GM23338 (cell line): ENCODE measurements at regions not wholly inside any gene's neighbourhood (a gene's known extent, or its start where the extent isn't known, plus 50 kb on each side); places are given as distances from the start of the nearest gene placed in this dataset.
A peak's percentile ranks its signal among the peaks of the same experiment; 100 is the strongest.

ENCODE experiments used
- ATAC-seq: fragments of 200-7000 bp; cut with Tn5 transposase; 3 replicates; pipeline ENCODE4 v1.9.1; 2020
- DNase-seq: peaks from one replicate; pipeline ENCODE4 v3.0.0-alpha.2; 2015; ENCODE audit warnings: low spot score
- H2AFZ ChIP-seq: fragments of 200-600 bp; sonication (generic); 2 replicates; pipeline ENCODE4 v1.8.0; 2016; ENCODE audit warnings: antibody characterized with exemption, mild to moderate bottlenecking, moderate library complexity
- H3F3A ChIP-seq: fragments of 200-600 bp; sonication (generic); replicated peaks from 2 replicates; pipeline ENCODE4 v1.8.0; 2017; ENCODE audit warnings: antibody characterized with exemption, mixed run types, low read depth
- H3K27ac ChIP-seq: fragments of 200-600 bp; sonication (generic); 2 replicates; pipeline ENCODE4 v1.6.1; 2016; ENCODE audit warnings: low read depth
- H3K27me3 ChIP-seq: fragments of 200-600 bp; sonication (generic); 2 replicates; pipeline ENCODE4 v1.8.0; 2016; ENCODE audit warnings: mild to moderate bottlenecking, mixed run types, moderate library complexity; ENCODE audit not compliant: insufficient read depth
- H3K36me3 ChIP-seq: fragments of 200-600 bp; sonication (generic); 2 replicates; pipeline ENCODE4 v1.8.0; 2016; ENCODE audit warnings: mild to moderate bottlenecking; ENCODE audit not compliant: insufficient read depth
- H3K4me1 ChIP-seq: fragments of 200-600 bp; sonication (generic); 2 replicates; pipeline ENCODE4 v1.8.0; 2016; ENCODE audit warnings: mild to moderate bottlenecking, moderate library complexity; ENCODE audit not compliant: insufficient read depth
- H3K4me2 ChIP-seq: fragments of 200-600 bp; sonication (generic); 2 replicates; pipeline ENCODE4 v1.7.1; 2017; ENCODE audit warnings: mixed run types
- H3K4me3 ChIP-seq: fragments of 200-600 bp; sonication (generic); 2 replicates; pipeline ENCODE4 v1.6.1; 2016; ENCODE audit warnings: mixed run types
- H3K79me2 ChIP-seq: fragments of 200-600 bp; sonication (generic); replicated peaks from 2 replicates; pipeline ENCODE4 v1.8.0; 2017; ENCODE audit warnings: mild to moderate bottlenecking; ENCODE audit not compliant: insufficient read depth
- H3K9me2 ChIP-seq: fragments of 200-600 bp; sonication (generic); 2 replicates; pipeline ENCODE4 v1.8.0; 2017; ENCODE audit not compliant: insufficient read depth
- H4K20me1 ChIP-seq: fragments of 200-600 bp; sonication (generic); replicated peaks from 2 replicates; pipeline ENCODE4 v1.8.0; 2017; ENCODE audit warnings: mild to moderate bottlenecking; ENCODE audit not compliant: insufficient read depth
- H3K27ac Mint-ChIP-seq: 2 replicates; pipeline ENCODE4 v1.8.0; 2020; ENCODE audit warnings: inconsistent platforms, mild to moderate bottlenecking, moderate library complexity, mixed read lengths
- H3K27me3 Mint-ChIP-seq: 3 replicates; pipeline ENCODE4 v1.8.0; 2022; ENCODE audit warnings: low read depth, mild to moderate bottlenecking, moderate library complexity, mixed read lengths, inconsistent platforms; ENCODE audit not compliant: insufficient read depth, poor library complexity
- H3K36me3 Mint-ChIP-seq: 3 replicates; pipeline ENCODE4 v1.8.0; 2021; ENCODE audit warnings: low read depth, mild to moderate bottlenecking, inconsistent platforms, moderate library complexity, mixed read lengths
- H3K4me1 Mint-ChIP-seq: 3 replicates; pipeline ENCODE4 v1.8.0; 2020; ENCODE audit warnings: mild to moderate bottlenecking, inconsistent platforms, mixed read lengths
- H3K4me3 Mint-ChIP-seq: 3 replicates; pipeline ENCODE4 v1.8.0; 2021; ENCODE audit warnings: moderate library complexity, mild to moderate bottlenecking, inconsistent platforms, mixed read lengths
- H3K9me3 Mint-ChIP-seq: 3 replicates; pipeline ENCODE4 v1.8.0; 2020; ENCODE audit warnings: moderate library complexity, mild to moderate bottlenecking, inconsistent platforms, mixed read lengths
- CREB1 ChIP-seq: fragments of 250-450 bp; sonication (Bioruptor Pico); IDR thresholded peaks from 2 replicates; pipeline ENCODE4 v1.5.0; 2020; ENCODE audit warnings: low read depth, mild to moderate bottlenecking, moderate library complexity
- JUNB ChIP-seq: IDR thresholded peaks from one replicate; pipeline ENCODE4 v1.6.1; 2016; ENCODE audit warnings: antibody characterized with exemption; ENCODE audit not compliant: unreplicated experiment
- NANOG ChIP-seq: IDR thresholded peaks from 2 replicates; pipeline ENCODE4 v1.6.1; 2016; ENCODE audit warnings: antibody characterized with exemption, borderline replicate concordance
- POLR2AphosphoS5 ChIP-seq: IDR thresholded peaks from 2 replicates; pipeline ENCODE4 v1.6.1; 2016; ENCODE audit warnings: antibody characterized with exemption, low read depth
- STAT1 ChIP-seq: IDR thresholded peaks from one replicate; pipeline ENCODE4 v1.6.1; 2016; ENCODE audit warnings: antibody characterized with exemption; ENCODE audit not compliant: unreplicated experiment
- ZNF114 ChIP-seq: fragments of 250-450 bp; sonication (Bioruptor Pico); IDR thresholded peaks from 2 replicates; pipeline ENCODE4 v1.5.0; 2020; ENCODE audit warnings: mild to moderate bottlenecking, moderate library complexity
- TF ChIP-seq, protein P1 (sequence below): fragments of 250-450 bp; sonication (Bioruptor Pico); IDR thresholded peaks from 2 replicates; pipeline ENCODE4 v1.5.0; 2020; ENCODE audit warnings: mild to moderate bottlenecking, moderate library complexity
- TF ChIP-seq, protein P2 (sequence below): IDR thresholded peaks from 2 replicates; pipeline ENCODE4 v1.6.1; 2016; ENCODE audit warnings: antibody characterized with exemption
- TF ChIP-seq, protein P3 (sequence below): IDR thresholded peaks from one replicate; pipeline ENCODE4 v1.6.1; 2018; ENCODE audit warnings: antibody characterized with exemption; ENCODE audit not compliant: unreplicated experiment
- TF ChIP-seq, protein P4 (sequence below), 2 experiments: fragments of 200-600 bp in 1 of 2; sonication (generic) in 1 of 2; conservative IDR thresholded peaks; 2 replicates each; pipeline versions ENCODE4 v1.5.1 to v1.6.1; 2016 to 2017; ENCODE audit warnings: antibody characterized with exemption in 2 of 2, low read depth in 2 of 2, mild to moderate bottlenecking in 2 of 2, moderate library complexity in 1 of 2

DNA sequence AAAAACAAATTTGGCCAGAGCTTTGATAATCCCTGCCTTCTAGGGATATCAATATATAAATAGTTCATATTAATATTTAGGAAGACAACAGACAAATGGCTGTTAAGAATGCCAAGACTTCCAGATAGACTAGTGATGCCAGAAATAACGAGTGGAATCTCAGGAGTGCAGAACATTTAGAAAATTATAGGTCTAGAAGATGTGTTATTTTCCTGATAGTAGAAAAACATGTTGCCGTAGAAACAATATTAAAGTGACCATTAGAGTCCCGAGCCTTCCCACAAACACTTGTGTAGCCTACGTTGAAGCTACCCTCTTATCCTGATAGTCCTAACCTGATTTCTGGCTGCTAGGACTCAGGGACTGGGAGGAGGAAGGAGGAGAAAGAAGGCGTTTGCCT lies 54.3 kb upstream of the ITGA6 start (continued):
- TF ChIP-seq, protein P1, sequence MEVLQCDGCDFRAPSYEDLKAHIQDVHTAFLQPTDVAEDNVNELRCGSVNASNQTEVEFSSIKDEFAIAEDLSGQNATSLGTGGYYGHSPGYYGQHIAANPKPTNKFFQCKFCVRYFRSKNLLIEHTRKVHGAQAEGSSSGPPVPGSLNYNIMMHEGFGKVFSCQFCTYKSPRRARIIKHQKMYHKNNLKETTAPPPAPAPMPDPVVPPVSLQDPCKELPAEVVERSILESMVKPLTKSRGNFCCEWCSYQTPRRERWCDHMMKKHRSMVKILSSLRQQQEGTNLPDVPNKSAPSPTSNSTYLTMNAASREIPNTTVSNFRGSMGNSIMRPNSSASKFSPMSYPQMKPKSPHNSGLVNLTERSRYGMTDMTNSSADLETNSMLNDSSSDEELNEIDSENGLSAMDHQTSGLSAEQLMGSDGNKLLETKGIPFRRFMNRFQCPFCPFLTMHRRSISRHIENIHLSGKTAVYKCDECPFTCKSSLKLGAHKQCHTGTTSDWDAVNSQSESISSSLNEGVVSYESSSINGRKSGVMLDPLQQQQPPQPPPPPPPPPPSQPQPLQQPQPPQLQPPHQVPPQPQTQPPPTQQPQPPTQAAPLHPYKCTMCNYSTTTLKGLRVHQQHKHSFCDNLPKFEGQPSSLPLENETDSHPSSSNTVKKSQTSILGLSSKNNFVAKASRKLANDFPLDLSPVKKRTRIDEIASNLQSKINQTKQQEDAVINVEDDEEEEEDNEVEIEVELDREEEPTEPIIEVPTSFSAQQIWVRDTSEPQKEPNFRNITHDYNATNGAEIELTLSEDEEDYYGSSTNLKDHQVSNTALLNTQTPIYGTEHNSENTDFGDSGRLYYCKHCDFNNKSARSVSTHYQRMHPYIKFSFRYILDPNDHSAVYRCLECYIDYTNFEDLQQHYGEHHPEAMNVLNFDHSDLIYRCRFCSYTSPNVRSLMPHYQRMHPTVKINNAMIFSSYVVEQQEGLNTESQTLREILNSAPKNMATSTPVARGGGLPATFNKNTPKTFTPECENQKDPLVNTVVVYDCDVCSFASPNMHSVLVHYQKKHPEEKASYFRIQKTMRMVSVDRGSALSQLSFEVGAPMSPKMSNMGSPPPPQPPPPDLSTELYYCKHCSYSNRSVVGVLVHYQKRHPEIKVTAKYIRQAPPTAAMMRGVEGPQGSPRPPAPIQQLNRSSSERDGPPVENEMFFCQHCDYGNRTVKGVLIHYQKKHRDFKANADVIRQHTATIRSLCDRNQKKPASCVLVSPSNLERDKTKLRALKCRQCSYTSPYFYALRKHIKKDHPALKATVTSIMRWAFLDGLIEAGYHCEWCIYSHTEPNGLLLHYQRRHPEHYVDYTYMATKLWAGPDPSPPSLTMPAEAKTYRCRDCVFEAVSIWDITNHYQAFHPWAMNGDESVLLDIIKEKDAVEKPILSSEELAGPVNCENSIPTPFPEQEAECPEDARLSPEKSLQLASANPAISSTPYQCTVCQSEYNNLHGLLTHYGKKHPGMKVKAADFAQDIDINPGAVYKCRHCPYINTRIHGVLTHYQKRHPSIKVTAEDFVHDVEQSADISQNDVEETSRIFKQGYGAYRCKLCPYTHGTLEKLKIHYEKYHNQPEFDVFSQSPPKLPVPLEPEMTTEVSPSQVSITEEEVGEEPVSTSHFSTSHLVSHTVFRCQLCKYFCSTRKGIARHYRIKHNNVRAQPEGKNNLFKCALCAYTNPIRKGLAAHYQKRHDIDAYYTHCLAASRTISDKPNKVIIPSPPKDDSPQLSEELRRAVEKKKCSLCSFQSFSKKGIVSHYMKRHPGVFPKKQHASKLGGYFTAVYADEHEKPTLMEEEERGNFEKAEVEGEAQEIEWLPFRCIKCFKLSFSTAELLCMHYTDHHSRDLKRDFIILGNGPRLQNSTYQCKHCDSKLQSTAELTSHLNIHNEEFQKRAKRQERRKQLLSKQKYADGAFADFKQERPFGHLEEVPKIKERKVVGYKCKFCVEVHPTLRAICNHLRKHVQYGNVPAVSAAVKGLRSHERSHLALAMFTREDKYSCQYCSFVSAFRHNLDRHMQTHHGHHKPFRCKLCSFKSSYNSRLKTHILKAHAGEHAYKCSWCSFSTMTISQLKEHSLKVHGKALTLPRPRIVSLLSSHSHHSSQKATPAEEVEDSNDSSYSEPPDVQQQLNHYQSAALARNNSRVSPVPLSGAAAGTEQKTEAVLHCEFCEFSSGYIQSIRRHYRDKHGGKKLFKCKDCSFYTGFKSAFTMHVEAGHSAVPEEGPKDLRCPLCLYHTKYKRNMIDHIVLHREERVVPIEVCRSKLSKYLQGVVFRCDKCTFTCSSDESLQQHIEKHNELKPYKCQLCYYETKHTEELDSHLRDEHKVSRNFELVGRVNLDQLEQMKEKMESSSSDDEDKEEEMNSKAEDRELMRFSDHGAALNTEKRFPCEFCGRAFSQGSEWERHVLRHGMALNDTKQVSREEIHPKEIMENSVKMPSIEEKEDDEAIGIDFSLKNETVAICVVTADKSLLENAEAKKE (CRISPR knock-in tag), result no peak
- TF ChIP-seq STAT1 (no peak), ZNF114 (no peak)
- TF ChIP-seq, protein P2, sequence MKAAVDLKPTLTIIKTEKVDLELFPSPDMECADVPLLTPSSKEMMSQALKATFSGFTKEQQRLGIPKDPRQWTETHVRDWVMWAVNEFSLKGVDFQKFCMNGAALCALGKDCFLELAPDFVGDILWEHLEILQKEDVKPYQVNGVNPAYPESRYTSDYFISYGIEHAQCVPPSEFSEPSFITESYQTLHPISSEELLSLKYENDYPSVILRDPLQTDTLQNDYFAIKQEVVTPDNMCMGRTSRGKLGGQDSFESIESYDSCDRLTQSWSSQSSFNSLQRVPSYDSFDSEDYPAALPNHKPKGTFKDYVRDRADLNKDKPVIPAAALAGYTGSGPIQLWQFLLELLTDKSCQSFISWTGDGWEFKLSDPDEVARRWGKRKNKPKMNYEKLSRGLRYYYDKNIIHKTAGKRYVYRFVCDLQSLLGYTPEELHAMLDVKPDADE, result no peak

DNA sequence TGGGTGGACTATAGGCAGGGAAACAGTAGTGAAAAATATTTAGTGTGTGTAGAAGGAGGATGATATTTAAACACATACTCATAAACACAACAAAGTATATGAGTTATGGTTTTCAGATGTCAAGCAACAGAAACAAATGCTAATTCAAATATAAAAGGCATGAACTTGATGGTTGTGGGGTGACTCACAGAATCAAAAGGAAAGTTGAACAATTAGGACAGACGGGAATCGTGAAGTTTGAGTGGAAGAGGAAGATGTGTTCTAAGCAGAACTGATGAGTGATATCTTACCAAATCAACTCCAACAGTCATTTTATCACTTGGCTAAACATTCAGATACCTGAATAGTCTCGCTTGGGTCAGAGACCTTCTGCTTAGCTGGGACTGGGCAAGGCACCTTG lies 53.6 kb upstream of the ITGA6 start:
- H3F3A ChIP-seq, result peaks cover 4% of the 10 kb centered on the region; the same call in 1 of the 2 replicates
- Mint-ChIP-seq H3K9me3 (peaks cover 18% of the 10 kb centered on the region), H3K27ac (no peak overlapping the region), H3K27me3 (peaks cover 15% of the 10 kb centered on the region), H3K36me3 (peaks cover 20% of the 10 kb centered on the region), H3K4me1 (peaks cover 15% of the 10 kb centered on the region), H3K4me3 (no peak overlapping the region)
- DNase-seq, result no peak
- H2AFZ ChIP-seq, result peak overlapping the region; percentile 29; the same call in 1 of the 2 replicates
- no peak for ATAC-seq
- H3K4me2 ChIP-seq, result no peak overlapping the region
- no peak overlapping the region for H3K4me3 ChIP-seq
- no peaks in the 10 kb centered on the region for H3K79me2 ChIP-seq
- no peaks in the 10 kb centered on the region for H3K4me1 ChIP-seq
- no peaks in the 10 kb centered on the region for H4K20me1 ChIP-seq
- no peak overlapping the region for H3K27ac ChIP-seq
- no peaks in the 10 kb centered on the region for H3K27me3 ChIP-seq
- peaks cover 1% of the 10 kb centered on the region; the same call in 1 of the 2 replicates for H3K9me2 ChIP-seq
- no peaks in the 10 kb centered on the region; the same call in 1 of the 2 replicates for H3K36me3 ChIP-seq
- no peak for TF ChIP-seq JUNB
- TF ChIP-seq, protein P3, sequence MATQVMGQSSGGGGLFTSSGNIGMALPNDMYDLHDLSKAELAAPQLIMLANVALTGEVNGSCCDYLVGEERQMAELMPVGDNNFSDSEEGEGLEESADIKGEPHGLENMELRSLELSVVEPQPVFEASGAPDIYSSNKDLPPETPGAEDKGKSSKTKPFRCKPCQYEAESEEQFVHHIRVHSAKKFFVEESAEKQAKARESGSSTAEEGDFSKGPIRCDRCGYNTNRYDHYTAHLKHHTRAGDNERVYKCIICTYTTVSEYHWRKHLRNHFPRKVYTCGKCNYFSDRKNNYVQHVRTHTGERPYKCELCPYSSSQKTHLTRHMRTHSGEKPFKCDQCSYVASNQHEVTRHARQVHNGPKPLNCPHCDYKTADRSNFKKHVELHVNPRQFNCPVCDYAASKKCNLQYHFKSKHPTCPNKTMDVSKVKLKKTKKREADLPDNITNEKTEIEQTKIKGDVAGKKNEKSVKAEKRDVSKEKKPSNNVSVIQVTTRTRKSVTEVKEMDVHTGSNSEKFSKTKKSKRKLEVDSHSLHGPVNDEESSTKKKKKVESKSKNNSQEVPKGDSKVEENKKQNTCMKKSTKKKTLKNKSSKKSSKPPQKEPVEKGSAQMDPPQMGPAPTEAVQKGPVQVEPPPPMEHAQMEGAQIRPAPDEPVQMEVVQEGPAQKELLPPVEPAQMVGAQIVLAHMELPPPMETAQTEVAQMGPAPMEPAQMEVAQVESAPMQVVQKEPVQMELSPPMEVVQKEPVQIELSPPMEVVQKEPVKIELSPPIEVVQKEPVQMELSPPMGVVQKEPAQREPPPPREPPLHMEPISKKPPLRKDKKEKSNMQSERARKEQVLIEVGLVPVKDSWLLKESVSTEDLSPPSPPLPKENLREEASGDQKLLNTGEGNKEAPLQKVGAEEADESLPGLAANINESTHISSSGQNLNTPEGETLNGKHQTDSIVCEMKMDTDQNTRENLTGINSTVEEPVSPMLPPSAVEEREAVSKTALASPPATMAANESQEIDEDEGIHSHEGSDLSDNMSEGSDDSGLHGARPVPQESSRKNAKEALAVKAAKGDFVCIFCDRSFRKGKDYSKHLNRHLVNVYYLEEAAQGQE, result no peak
- no peak for TF ChIP-seq ZNF114
- no peak for TF ChIP-seq POLR2AphosphoS5
- no peak for TF ChIP-seq NANOG
- TF ChIP-seq STAT1, result no peak
- TF ChIP-seq, protein P4, sequence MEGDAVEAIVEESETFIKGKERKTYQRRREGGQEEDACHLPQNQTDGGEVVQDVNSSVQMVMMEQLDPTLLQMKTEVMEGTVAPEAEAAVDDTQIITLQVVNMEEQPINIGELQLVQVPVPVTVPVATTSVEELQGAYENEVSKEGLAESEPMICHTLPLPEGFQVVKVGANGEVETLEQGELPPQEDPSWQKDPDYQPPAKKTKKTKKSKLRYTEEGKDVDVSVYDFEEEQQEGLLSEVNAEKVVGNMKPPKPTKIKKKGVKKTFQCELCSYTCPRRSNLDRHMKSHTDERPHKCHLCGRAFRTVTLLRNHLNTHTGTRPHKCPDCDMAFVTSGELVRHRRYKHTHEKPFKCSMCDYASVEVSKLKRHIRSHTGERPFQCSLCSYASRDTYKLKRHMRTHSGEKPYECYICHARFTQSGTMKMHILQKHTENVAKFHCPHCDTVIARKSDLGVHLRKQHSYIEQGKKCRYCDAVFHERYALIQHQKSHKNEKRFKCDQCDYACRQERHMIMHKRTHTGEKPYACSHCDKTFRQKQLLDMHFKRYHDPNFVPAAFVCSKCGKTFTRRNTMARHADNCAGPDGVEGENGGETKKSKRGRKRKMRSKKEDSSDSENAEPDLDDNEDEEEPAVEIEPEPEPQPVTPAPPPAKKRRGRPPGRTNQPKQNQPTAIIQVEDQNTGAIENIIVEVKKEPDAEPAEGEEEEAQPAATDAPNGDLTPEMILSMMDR (conservative IDR thresholded peaks at IDR 0.05; ENCODE audit: low read depth in 2 of 2), result no peak
- no peak for TF ChIP-seq CREB1 (CRISPR knock-in tag)
